ENCODE measurements at regions not wholly inside any gene's neighbourhood (a gene's known extent, or its start where the extent isn't known, plus 50 kb on each side); places are given as distances from the start of the nearest gene placed in this dataset.

GRCh38 chr1:102640872-102641271 lies 467.4 kb downstream of the COL11A1 start:
- H3K4me3 ChIP-seq (replicated peaks in 1 of 3), result no peak overlapping the region
- no peaks in the 10 kb centered on the region for H3K36me3 ChIP-seq
- no peaks in the 10 kb centered on the region for H3K9me3 ChIP-seq
- DNase-seq, result no peak
- WGBS, 2 donors, result 80 to 82% methylated on average over 1 of the region's 1 CpG
- no peak for TF ChIP-seq POLR2A (IDR thresholded peaks at IDR 0.05)
- TF ChIP-seq CTCF (IDR thresholded peaks at IDR 0.05), result no peak
- intact Hi-C loops (cut with DNase I), result no loop called here
- no peak overlapping the region for H3K27ac ChIP-seq
- no peaks in the 10 kb centered on the region for H3K4me1 ChIP-seq
- H3K27me3 ChIP-seq, result no peaks in the 10 kb centered on the region

- TF ChIP-seq CTCF (IDR thresholded peaks at IDR 0.05) (no peak), POLR2A (IDR thresholded peaks at IDR 0.05) (no peak)
- no peak overlapping the region for H3K27ac ChIP-seq
- intact Hi-C loops (cut with DNase I), result no loop called here
- no peaks in the 10 kb centered on the region for H3K4me1 ChIP-seq
- H3K9me3 ChIP-seq, result no peaks in the 10 kb centered on the region
- no peak for DNase-seq
- no peak overlapping the region for H3K4me3 ChIP-seq (replicated peaks in 1 of 3)
- WGBS, 2 donors, result 91 to 94% methylated on average over 1 of the region's 1 CpG
- no peaks in the 10 kb centered on the region for H3K36me3 ChIP-seq
- H3K27me3 ChIP-seq, result no peaks in the 10 kb centered on the region
Observed at GRCh38 chr1:102640312-102640711, 468.0 kb downstream of the COL11A1 start.

GRCh38 chr1:102631691-102632090 lies 476.6 kb downstream of the COL11A1 start:
- H3K4me1 ChIP-seq, result no peaks in the 10 kb centered on the region
- no peaks in the 10 kb centered on the region for H3K27me3 ChIP-seq
- intact Hi-C loops (cut with DNase I), result no loop called here
- TF ChIP-seq POLR2A (IDR thresholded peaks at IDR 0.05) (no peak), CTCF (IDR thresholded peaks at IDR 0.05) (no peak)
- no peak overlapping the region for H3K27ac ChIP-seq
- no peaks in the 10 kb centered on the region for H3K36me3 ChIP-seq
- no peak for DNase-seq
- no peak overlapping the region for H3K4me3 ChIP-seq (replicated peaks in 1 of 3)
- 77 to 84% methylated on average over 3 of the region's 3 CpGs for WGBS, 2 donors
- H3K9me3 ChIP-seq, result no peaks in the 10 kb centered on the region

GRCh38 chr1:102630041-102630440 lies 478.3 kb downstream of the COL11A1 start:
- intact Hi-C loops (cut with DNase I), result no loop called here
- Histone ChIP-seq H3K27me3 (no peaks in the 10 kb centered on the region), H3K27ac (no peak overlapping the region), H3K4me3 (replicated peaks in 1 of 3) (no peak overlapping the region), H3K36me3 (no peaks in the 10 kb centered on the region), H3K4me1 (no peaks in the 10 kb centered on the region), H3K9me3 (no peaks in the 10 kb centered on the region)
- no peak for TF ChIP-seq POLR2A (IDR thresholded peaks at IDR 0.05)
- no peak for DNase-seq
- 83 to 90% methylated on average over 1 of the region's 1 CpG for WGBS, 2 donors

GRCh38 chr1:102628109-102628613 lies 480.2 kb downstream of the COL11A1 start:
- no peak for DNase-seq
- no peaks in the 10 kb centered on the region for H3K4me1 ChIP-seq
- H3K4me3 ChIP-seq (replicated peaks in 1 of 3), result no peak overlapping the region
- WGBS, 2 donors, result 68 to 73% methylated on average over 5 of the region's 5 CpGs
- H3K9me3 ChIP-seq, result no peaks in the 10 kb centered on the region
- intact Hi-C loops (cut with DNase I), result no loop called here
- H3K27me3 ChIP-seq, result no peaks in the 10 kb centered on the region
- H3K27ac ChIP-seq, result no peak overlapping the region
- no peak for TF ChIP-seq CTCF (IDR thresholded peaks at IDR 0.05)
- no peak for TF ChIP-seq POLR2A (IDR thresholded peaks at IDR 0.05)
- no peaks in the 10 kb centered on the region for H3K36me3 ChIP-seq

- intact Hi-C loops (cut with DNase I), result no loop called here
- WGBS, 2 donors, result 81 to 86% methylated on average over 2 of the region's 2 CpGs
- no peaks in the 10 kb centered on the region for H3K27me3 ChIP-seq
- no peak for DNase-seq
- H3K36me3 ChIP-seq, result no peaks in the 10 kb centered on the region
- no peaks in the 10 kb centered on the region for H3K9me3 ChIP-seq
- no peak overlapping the region for H3K4me3 ChIP-seq (replicated peaks in 1 of 3)
- no peaks in the 10 kb centered on the region for H3K4me1 ChIP-seq
- no peak overlapping the region for H3K27ac ChIP-seq
- TF ChIP-seq CTCF (IDR thresholded peaks at IDR 0.05) (no peak), POLR2A (IDR thresholded peaks at IDR 0.05) (no peak)
Observed at GRCh38 chr1:102627145-102627544, 481.2 kb downstream of the COL11A1 start.

Data from thyroid gland (tissue), 4 donors.